ENCODE measurements at regions not wholly inside any gene's neighbourhood (a gene's known extent, or its start where the extent isn't known, plus 50 kb on each side); places are given as distances from the start of the nearest gene placed in this dataset.

DNA sequence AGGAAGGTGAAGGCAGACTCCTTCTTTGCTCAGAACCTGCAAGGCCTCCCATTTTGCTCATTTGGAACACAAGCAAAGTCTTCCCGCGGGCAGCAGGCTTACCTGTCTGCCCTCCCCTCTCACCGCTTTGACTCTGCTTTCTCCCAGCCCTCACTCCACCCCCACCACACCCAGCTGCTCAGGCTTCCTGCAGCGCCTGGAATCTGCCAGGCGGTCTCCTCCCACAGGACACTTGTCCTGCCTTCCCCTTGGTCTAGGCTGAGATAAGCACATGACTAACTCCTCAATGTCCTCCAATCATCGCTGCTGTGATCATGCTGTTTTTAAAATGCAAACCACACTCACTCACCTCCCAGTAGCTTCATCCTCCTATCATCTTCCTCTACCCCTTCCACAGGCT lies 430.0 kb downstream of the ZNF516 start:
- Histone ChIP-seq H3K4me1 (no peaks in the 10 kb centered on the region), H3K9me3 (no peaks in the 10 kb centered on the region), H3K4me3 (no peak overlapping the region), H3K27ac (replicated peaks in 1 of 4) (no peak overlapping the region), H3K27me3 (no peaks in the 10 kb centered on the region), H3K36me3 (no peaks in the 10 kb centered on the region)
- intact Hi-C loops (cut with DNase I): no loop called here
- no peak for TF ChIP-seq POLR2A (IDR thresholded peaks at IDR 0.05; ENCODE audit: low read depth)
- TF ChIP-seq, protein P1, sequence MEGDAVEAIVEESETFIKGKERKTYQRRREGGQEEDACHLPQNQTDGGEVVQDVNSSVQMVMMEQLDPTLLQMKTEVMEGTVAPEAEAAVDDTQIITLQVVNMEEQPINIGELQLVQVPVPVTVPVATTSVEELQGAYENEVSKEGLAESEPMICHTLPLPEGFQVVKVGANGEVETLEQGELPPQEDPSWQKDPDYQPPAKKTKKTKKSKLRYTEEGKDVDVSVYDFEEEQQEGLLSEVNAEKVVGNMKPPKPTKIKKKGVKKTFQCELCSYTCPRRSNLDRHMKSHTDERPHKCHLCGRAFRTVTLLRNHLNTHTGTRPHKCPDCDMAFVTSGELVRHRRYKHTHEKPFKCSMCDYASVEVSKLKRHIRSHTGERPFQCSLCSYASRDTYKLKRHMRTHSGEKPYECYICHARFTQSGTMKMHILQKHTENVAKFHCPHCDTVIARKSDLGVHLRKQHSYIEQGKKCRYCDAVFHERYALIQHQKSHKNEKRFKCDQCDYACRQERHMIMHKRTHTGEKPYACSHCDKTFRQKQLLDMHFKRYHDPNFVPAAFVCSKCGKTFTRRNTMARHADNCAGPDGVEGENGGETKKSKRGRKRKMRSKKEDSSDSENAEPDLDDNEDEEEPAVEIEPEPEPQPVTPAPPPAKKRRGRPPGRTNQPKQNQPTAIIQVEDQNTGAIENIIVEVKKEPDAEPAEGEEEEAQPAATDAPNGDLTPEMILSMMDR (IDR thresholded peaks at IDR 0.05): no peak
- no peak for TF ChIP-seq EP300 (IDR thresholded peaks at IDR 0.05)
- no peak for TF ChIP-seq POLR2AphosphoS5 (IDR thresholded peaks at IDR 0.05)
- DNase-seq (ENCODE audit: extremely low spot score): peak; percentile 75
- 67% methylated on average over 6 of the region's 6 CpGs for WGBS

DNA sequence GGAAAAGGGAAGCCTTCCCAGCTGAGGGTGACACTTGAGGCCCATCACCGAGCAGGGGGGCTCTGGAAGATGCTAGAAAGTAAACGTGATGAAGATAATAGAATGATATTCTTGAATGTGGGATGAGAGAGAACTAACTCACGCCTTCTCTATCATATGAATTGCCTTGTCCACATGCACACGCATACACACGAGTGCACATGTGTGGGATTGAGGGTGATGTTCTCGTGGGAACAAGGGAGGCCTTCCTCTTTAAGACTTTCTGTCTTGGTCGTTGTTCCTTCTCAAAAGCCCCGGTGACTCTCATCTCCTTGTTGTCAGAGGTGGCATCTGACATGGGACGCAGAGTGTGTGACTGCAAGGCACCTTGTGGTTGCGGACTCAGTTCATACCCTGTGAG lies 436.9 kb downstream of the ZNF516 start:
- Histone ChIP-seq H3K4me3 (no peak overlapping the region), H3K9me3 (no peaks in the 10 kb centered on the region), H3K27me3 (no peaks in the 10 kb centered on the region), H3K4me1 (no peaks in the 10 kb centered on the region), H3K36me3 (no peaks in the 10 kb centered on the region), H3K27ac (replicated peaks in 1 of 4) (no peak overlapping the region)
- intact Hi-C loops (cut with DNase I): no loop called here
- DNase-seq (ENCODE audit: extremely low spot score): peak; percentile 60
- TF ChIP-seq POLR2A (IDR thresholded peaks at IDR 0.05; ENCODE audit: low read depth) (no peak), EP300 (IDR thresholded peaks at IDR 0.05) (no peak), POLR2AphosphoS5 (IDR thresholded peaks at IDR 0.05) (no peak)
- TF ChIP-seq, protein P1 (IDR thresholded peaks at IDR 0.05): no peak
- 81% methylated on average over 10 of the region's 10 CpGs for WGBS

DNA sequence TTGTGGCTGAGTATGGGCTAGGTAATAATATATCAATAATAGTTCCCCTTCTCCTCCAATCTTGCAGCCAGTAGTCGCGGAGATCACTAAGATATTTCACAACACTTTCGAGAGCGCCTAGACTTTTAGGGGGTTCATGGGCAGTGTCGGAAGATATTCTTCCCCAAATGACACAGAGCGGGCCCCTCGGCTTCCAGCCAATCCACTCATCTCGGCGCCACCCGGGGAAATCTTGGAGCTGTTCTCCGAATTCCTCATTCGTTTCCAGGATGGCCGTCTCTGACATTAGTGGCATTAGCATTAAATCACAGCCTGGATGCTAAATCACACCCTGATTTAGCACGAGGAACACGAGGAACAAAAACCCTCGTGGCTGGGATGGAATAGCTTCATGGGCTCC lies 437.7 kb downstream of the ZNF516 start:
- DNase-seq (ENCODE audit: extremely low spot score): peak; percentile 85
- intact Hi-C loops (cut with DNase I): no loop called here

DNA sequence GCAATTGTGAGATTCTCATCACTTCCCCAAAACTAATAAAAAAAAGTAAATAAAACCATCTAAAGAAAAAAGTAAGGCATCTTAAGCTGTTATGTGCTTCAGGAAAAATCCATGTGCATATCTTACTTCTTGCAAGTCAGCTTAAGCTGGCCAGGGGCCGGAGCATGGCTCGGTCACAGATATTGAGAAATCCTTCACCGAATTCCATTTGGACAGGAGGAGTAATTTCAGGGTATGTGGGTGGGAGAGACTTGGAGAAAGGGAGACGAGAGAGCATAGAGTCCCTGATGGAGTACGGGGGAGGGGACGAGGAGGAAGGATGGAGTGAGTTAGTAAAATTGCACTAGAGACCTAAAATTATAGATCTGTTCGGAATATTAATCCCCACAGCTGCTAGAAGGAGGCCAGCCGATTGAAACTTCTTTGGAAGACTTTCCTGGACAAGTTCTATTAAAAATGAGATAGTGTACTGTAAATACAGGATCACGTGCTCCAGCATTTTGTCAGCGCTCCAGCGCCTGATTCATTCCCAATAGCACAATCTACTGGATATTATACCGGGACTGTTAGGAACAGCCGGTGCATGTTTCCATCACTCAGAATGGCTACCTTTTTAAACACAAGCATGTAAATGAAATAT lies 438.5 kb downstream of the ZNF516 start:
- no peak overlapping the region for H3K27ac ChIP-seq (replicated peaks in 1 of 4)
- no peaks in the 10 kb centered on the region for H3K36me3 ChIP-seq
- WGBS: 41% methylated on average over 13 of the region's 13 CpGs
- no peaks in the 10 kb centered on the region for H3K9me3 ChIP-seq
- H3K27me3 ChIP-seq: no peaks in the 10 kb centered on the region
- TF ChIP-seq, protein P1 (IDR thresholded peaks at IDR 0.05): no peak
- TF ChIP-seq EP300 (IDR thresholded peaks at IDR 0.05) (no peak), POLR2A (IDR thresholded peaks at IDR 0.05; ENCODE audit: low read depth) (no peak), POLR2AphosphoS5 (IDR thresholded peaks at IDR 0.05) (no peak)
- peak overlapping the region in 1 of 4 donors; percentile 5 for H3K4me3 ChIP-seq
- intact Hi-C loops (cut with DNase I): no loop called here
- H3K4me1 ChIP-seq: peaks cover 0 to 3% (median 0%) of the 10 kb centered on the region in 4 donors
- peak; percentile 92 for DNase-seq (ENCODE audit: extremely low spot score)

More for the DNA sequence above, 437.7 kb downstream of the ZNF516 start:
- TF ChIP-seq, protein P1 (IDR thresholded peaks at IDR 0.05): no peak
- TF ChIP-seq POLR2AphosphoS5 (IDR thresholded peaks at IDR 0.05): no peak
- TF ChIP-seq POLR2A (IDR thresholded peaks at IDR 0.05; ENCODE audit: low read depth): no peak
- TF ChIP-seq EP300 (IDR thresholded peaks at IDR 0.05): no peak
- no peaks in the 10 kb centered on the region for H3K36me3 ChIP-seq
- 84% methylated on average over 15 of the region's 16 CpGs for WGBS
- H3K9me3 ChIP-seq: no peaks in the 10 kb centered on the region
- H3K4me3 ChIP-seq: no peak overlapping the region
- H3K27ac ChIP-seq (replicated peaks in 1 of 4): no peak overlapping the region
- no peaks in the 10 kb centered on the region for H3K27me3 ChIP-seq
- H3K4me1 ChIP-seq: no peaks in the 10 kb centered on the region

DNA sequence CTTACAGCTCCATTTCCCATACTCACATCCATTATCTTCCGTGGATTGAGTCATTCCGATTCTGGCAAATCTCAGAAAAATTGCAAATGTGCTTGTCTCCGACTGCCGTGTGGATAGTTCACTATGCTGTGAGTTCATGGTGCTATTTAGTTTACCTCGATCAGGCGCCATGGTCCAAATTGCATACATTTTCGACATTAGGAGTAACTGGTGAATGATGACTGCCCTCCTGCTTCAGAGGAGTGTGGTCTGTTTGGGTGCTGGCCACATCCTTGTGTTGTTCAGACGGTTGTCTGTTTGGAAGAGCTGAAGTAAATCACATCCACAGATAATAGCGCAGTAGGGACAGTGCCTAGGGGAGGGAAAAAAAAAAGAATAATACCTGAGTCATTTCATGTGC lies 439.5 kb downstream of the ZNF516 start:
- H3K27me3 ChIP-seq: no peaks in the 10 kb centered on the region
- no peaks in the 10 kb centered on the region for H3K36me3 ChIP-seq
- H3K9me3 ChIP-seq: no peaks in the 10 kb centered on the region
- TF ChIP-seq POLR2A (IDR thresholded peaks at IDR 0.05; ENCODE audit: low read depth) (no peak), POLR2AphosphoS5 (IDR thresholded peaks at IDR 0.05) (no peak), EP300 (IDR thresholded peaks at IDR 0.05) (no peak)
- TF ChIP-seq, protein P1 (IDR thresholded peaks at IDR 0.05): no peak
- H3K27ac ChIP-seq (replicated peaks in 1 of 4): no peak overlapping the region
- H3K4me3 ChIP-seq: no peak overlapping the region
- no peak for DNase-seq (ENCODE audit: extremely low spot score)
- WGBS: 83% methylated on average over 9 of the region's 9 CpGs
- intact Hi-C loops (cut with DNase I): no loop called here
- peaks cover 0 to 3% (median 0%) of the 10 kb centered on the region in 4 donors for H3K4me1 ChIP-seq
